ENCODE measurements at regions not wholly inside any gene's neighbourhood (a gene's known extent, or its start where the extent isn't known, plus 50 kb on each side); places are given as distances from the start of the nearest gene placed in this dataset.

GRCh38 chr6:105598264-105598663 lies 195.4 kb upstream of the PREP start:
- 76 to 78% methylated on average over 3 of the region's 3 CpGs for WGBS, 2 donors
- Histone ChIP-seq H3K36me3 (ENCODE audit: control insufficient read depth in 4 of 4, insufficient read depth in 4 of 4, low read length in 4 of 4) (no peaks in the 10 kb centered on the region), H3K27ac (ENCODE audit: low read depth in 1 of 2, low read length in 1 of 2) (no peak overlapping the region), H3K4me1 (ENCODE audit: control insufficient read depth in 5 of 5, insufficient read depth in 5 of 5, low read length in 5 of 5) (peaks cover 3 to 26% (median 9%) of the 10 kb centered on the region in 5 donors), H3K27me3 (ENCODE audit: control insufficient read depth in 3 of 3, insufficient read depth in 3 of 3, low read length in 2 of 3) (no peaks in the 10 kb centered on the region), H3K9me3 (ENCODE audit: control insufficient read depth in 4 of 4, insufficient read depth in 3 of 4, low read length in 3 of 4) (no peaks in the 10 kb centered on the region), H3K9ac (ENCODE audit: insufficient read depth in 1 of 2, low read length in 2 of 2) (no peak overlapping the region), H3K4me3 (no peak overlapping the region)
- TF ChIP-seq CTCF (IDR thresholded peaks at IDR 0.05; ENCODE audit: control extremely low read depth, extremely low read depth), result no peak
- no peak for DNase-seq
- ATAC-seq (ENCODE audit: insufficient read depth, low FRiP score), result no peak

- no peak overlapping the region for H3K4me3 ChIP-seq
- 51 to 65% methylated on average over 4 of the region's 4 CpGs for WGBS, 2 donors
- H3K9ac ChIP-seq (ENCODE audit: insufficient read depth in 1 of 2, low read length in 2 of 2), result no peak overlapping the region
- H3K36me3 ChIP-seq (ENCODE audit: control insufficient read depth in 4 of 4, insufficient read depth in 4 of 4, low read length in 4 of 4), result no peaks in the 10 kb centered on the region
- no peaks in the 10 kb centered on the region for H3K27me3 ChIP-seq (ENCODE audit: control insufficient read depth in 3 of 3, insufficient read depth in 3 of 3, low read length in 2 of 3)
- TF ChIP-seq CTCF (IDR thresholded peaks at IDR 0.05; ENCODE audit: control extremely low read depth, extremely low read depth), result no peak
- no peaks in the 10 kb centered on the region for H3K9me3 ChIP-seq (ENCODE audit: control insufficient read depth in 4 of 4, insufficient read depth in 3 of 4, low read length in 3 of 4)
- peak; percentile 41 for ATAC-seq (ENCODE audit: insufficient read depth, low FRiP score)
- DNase-seq, result peak in 2 of 3 donors; percentile 31 to 32
- H3K4me1 ChIP-seq (ENCODE audit: control insufficient read depth in 5 of 5, insufficient read depth in 5 of 5, low read length in 5 of 5), result peaks cover 0 to 23% (median 4%) of the 10 kb centered on the region in 5 donors
- H3K27ac ChIP-seq (ENCODE audit: low read depth in 1 of 2, low read length in 1 of 2), result no peak overlapping the region
Measured at GRCh38 chr6:105596284-105596755, 193.4 kb upstream of the PREP start.

GRCh38 chr6:105595829-105596228 lies 192.9 kb upstream of the PREP start:
- ATAC-seq (ENCODE audit: insufficient read depth, low FRiP score) (no peak), DNase-seq (no peak)
- WGBS, 2 donors, result 93 to 96% methylated on average over 1 of the region's 1 CpG
- H3K9ac ChIP-seq (ENCODE audit: insufficient read depth in 1 of 2, low read length in 2 of 2), result no peak overlapping the region
- H3K4me1 ChIP-seq (ENCODE audit: control insufficient read depth in 5 of 5, insufficient read depth in 5 of 5, low read length in 5 of 5), result peaks cover 0 to 22% (median 4%) of the 10 kb centered on the region in 5 donors
- no peaks in the 10 kb centered on the region for H3K36me3 ChIP-seq (ENCODE audit: control insufficient read depth in 4 of 4, insufficient read depth in 4 of 4, low read length in 4 of 4)
- no peaks in the 10 kb centered on the region for H3K27me3 ChIP-seq (ENCODE audit: control insufficient read depth in 3 of 3, insufficient read depth in 3 of 3, low read length in 2 of 3)
- no peak overlapping the region for H3K27ac ChIP-seq (ENCODE audit: low read depth in 1 of 2, low read length in 1 of 2)
- no peak overlapping the region for H3K4me3 ChIP-seq
- TF ChIP-seq CTCF (IDR thresholded peaks at IDR 0.05; ENCODE audit: control extremely low read depth, extremely low read depth), result no peak
- no peaks in the 10 kb centered on the region for H3K9me3 ChIP-seq (ENCODE audit: control insufficient read depth in 4 of 4, insufficient read depth in 3 of 4, low read length in 3 of 4)

- ATAC-seq (ENCODE audit: insufficient read depth, low FRiP score) (no peak), DNase-seq (no peak)
- 81 to 89% methylated on average over 4 of the region's 4 CpGs for WGBS, 2 donors
- no peaks in the 10 kb centered on the region for H3K36me3 ChIP-seq (ENCODE audit: control insufficient read depth in 4 of 4, insufficient read depth in 4 of 4, low read length in 4 of 4)
- H3K9ac ChIP-seq (ENCODE audit: insufficient read depth in 1 of 2, low read length in 2 of 2), result no peak overlapping the region
- TF ChIP-seq CTCF (IDR thresholded peaks at IDR 0.05; ENCODE audit: control extremely low read depth, extremely low read depth), result no peak
- H3K4me1 ChIP-seq (ENCODE audit: control insufficient read depth in 5 of 5, insufficient read depth in 5 of 5, low read length in 5 of 5), result peaks cover 1 to 15% (median 4%) of the 10 kb centered on the region in 5 donors
- H3K27me3 ChIP-seq (ENCODE audit: control insufficient read depth in 3 of 3, insufficient read depth in 3 of 3, low read length in 2 of 3), result no peaks in the 10 kb centered on the region
- H3K4me3 ChIP-seq, result no peak overlapping the region
- no peaks in the 10 kb centered on the region for H3K9me3 ChIP-seq (ENCODE audit: control insufficient read depth in 4 of 4, insufficient read depth in 3 of 4, low read length in 3 of 4)
- no peak overlapping the region for H3K27ac ChIP-seq (ENCODE audit: low read depth in 1 of 2, low read length in 1 of 2)
Measured at GRCh38 chr6:105594821-105595220, 191.9 kb upstream of the PREP start.
